H1 (cell line): ENCODE measurements at regions not wholly inside any gene's neighbourhood (a gene's known extent, or its start where the extent isn't known, plus 50 kb on each side); places are given as distances from the start of the nearest gene placed in this dataset.

Experiments used
- CTCF ChIA-PET: fragments of 300-600 bp; sonication (Branson Sonifier 250); formaldehyde crosslinking; loops from one replicate; lab custom pipeline; 2021; ENCODE audit not compliant: partially characterized antibody; lab: Charles Lee
- POLR2A ChIA-PET: fragments of 300-600 bp; sonication (Branson Sonifier 250); formaldehyde crosslinking; loops from one replicate; lab custom pipeline; 2021; ENCODE audit warnings: inconsistent platforms; ENCODE audit not compliant: partially characterized antibody; lab: Charles Lee
- DNase-seq, 2 experiments: peaks; one replicate each; pipeline versions ENCODE4 v3.0.0 to v3.0.0-alpha.2; 2010 to 2022; ENCODE audit warnings: low spot score in 2 of 2, low read depth in 1 of 2, mixed read lengths in 1 of 2
- FAIRE-seq: peaks from 2 replicates; lab custom pipeline; 2011; peaks lifted over from hg19 to GRCh38; lab: Jason Lieb, UNC
- H2AFZ ChIP-seq: 2 replicates; pipeline ENCODE4 v1.8.1; 2012; ENCODE audit warnings: low read length, inconsistent platforms
- H2AK5ac ChIP-seq: 2 replicates; pipeline ENCODE4 v1.6.1; 2013; ENCODE audit warnings: low read depth, low read length
- H2BK120ac ChIP-seq: replicated peaks from 2 replicates; pipeline ENCODE3; 2013; ENCODE audit warnings: low read depth, low read length, inconsistent platforms
- H2BK12ac ChIP-seq: 2 replicates; pipeline ENCODE4 v1.6.1; 2013; ENCODE audit warnings: low read depth, low read length
- H2BK15ac ChIP-seq: 2 replicates; pipeline ENCODE4 v1.6.1; 2013; ENCODE audit warnings: low read length
- H2BK20ac ChIP-seq: 2 replicates; pipeline ENCODE4 v1.6.1; 2013; ENCODE audit warnings: low read length
- H2BK5ac ChIP-seq: 2 replicates; pipeline ENCODE4 v1.6.1; 2013; ENCODE audit warnings: low read depth, low read length
- H3K14ac ChIP-seq: 2 replicates; pipeline ENCODE4 v1.6.1; 2013; ENCODE audit warnings: inconsistent platforms; ENCODE audit not compliant: insufficient read length
- H3K18ac ChIP-seq: 2 replicates; pipeline ENCODE4 v1.6.1; 2013; ENCODE audit warnings: low read length; ENCODE audit errors: extremely low read depth
- H3K23ac ChIP-seq: 2 replicates; pipeline ENCODE4 v1.6.1; 2013; ENCODE audit warnings: inconsistent platforms; ENCODE audit not compliant: insufficient read length
- H3K23me2 ChIP-seq: 2 replicates; pipeline ENCODE4 v1.6.1; 2013; ENCODE audit warnings: low read depth, low read length
- H3K27ac ChIP-seq: 2 replicates; pipeline ENCODE4 v1.6.1; 2011; ENCODE audit warnings: low read depth, low read length, inconsistent platforms
- H3K27me3 ChIP-seq, 4 experiments: replicated peaks in 1 of 4; 1 replicate in 1 of 4; 2 replicates in 3 of 4; pipeline versions ENCODE4 v1.6.1 to v1.8.1; 2011 to 2013; ENCODE audit warnings: low read length in 3 of 4, mild to moderate bottlenecking in 3 of 4, inconsistent platforms in 2 of 4, mixed read lengths in 2 of 4, moderate library complexity in 1 of 4; ENCODE audit not compliant: control insufficient read depth in 3 of 4, insufficient read depth in 3 of 4; ENCODE audit errors: extremely low read depth in 1 of 4
- H3K36me3 ChIP-seq, 4 experiments: 2 replicates each; pipeline versions ENCODE4 v1.6.1 to v1.8.1; 2011 to 2013; ENCODE audit warnings: mild to moderate bottlenecking in 4 of 4, low read length in 3 of 4, moderate library complexity in 2 of 4, control low read depth in 1 of 4, inconsistent platforms in 1 of 4; ENCODE audit not compliant: insufficient read depth in 4 of 4, control insufficient read depth in 2 of 4
- H3K4ac ChIP-seq: replicated peaks from 2 replicates; pipeline ENCODE3; 2013; ENCODE audit warnings: low read length, low read depth, mixed read lengths, inconsistent platforms; ENCODE audit not compliant: insufficient read length
- H3K4me1 ChIP-seq, 4 experiments: replicated peaks in 1 of 4; 1 replicate in 1 of 4; 2 replicates in 3 of 4; pipeline versions ENCODE4 v1.6.1 to v1.8.1; 2011 to 2013; ENCODE audit warnings: low read length in 3 of 4, inconsistent platforms in 2 of 4, mixed read lengths in 1 of 4; ENCODE audit not compliant: insufficient read depth in 4 of 4, control insufficient read depth in 3 of 4
- H3K4me2 ChIP-seq, 2 experiments: 2 replicates each; pipeline versions ENCODE4 v1.6.1 to v1.8.1; 2011 to 2013; ENCODE audit warnings: low read depth in 2 of 2, low read length in 2 of 2, control low read depth in 1 of 2, inconsistent platforms in 1 of 2, mild to moderate bottlenecking in 1 of 2; ENCODE audit not compliant: insufficient read depth in 1 of 2
- H3K4me3 ChIP-seq, 4 experiments: fragments of 200-600, 300-600 bp in 1 of 4; sonication (generic), shearing (Covaris generic), sonication (Bioruptor Twin) in 1 of 4; 2 replicates each; pipeline versions ENCODE4 v1.5.1 to v1.8.1; 2011 to 2016; ENCODE audit warnings: low read length in 4 of 4, low read depth in 3 of 4, control low read depth in 2 of 4, inconsistent platforms in 2 of 4, mild to moderate bottlenecking in 2 of 4, mixed read lengths in 1 of 4, moderate library complexity in 1 of 4; ENCODE audit not compliant: insufficient read depth in 2 of 4; ENCODE audit errors: extremely low read depth in 1 of 4
- H3K56ac ChIP-seq: replicated peaks from 2 replicates; pipeline ENCODE3; 2013; ENCODE audit warnings: low read depth, mild to moderate bottlenecking, mixed read lengths, low read length, inconsistent platforms; ENCODE audit not compliant: insufficient read length
- H3K79me1 ChIP-seq: 2 replicates; pipeline ENCODE4 v1.6.1; 2013; ENCODE audit warnings: low read depth, low read length, control low read depth
- H3K79me2 ChIP-seq, 2 experiments: 2 replicates each; pipeline versions ENCODE4 v1.6.1 to v1.8.1; 2012 to 2013; ENCODE audit warnings: low read length in 2 of 2, mild to moderate bottlenecking in 2 of 2, inconsistent platforms in 1 of 2; ENCODE audit not compliant: insufficient read depth in 2 of 2, control insufficient read depth in 1 of 2
- H3K9ac ChIP-seq, 4 experiments: replicated peaks in 1 of 4; 1 replicate in 1 of 4; 2 replicates in 3 of 4; pipeline versions ENCODE4 v1.6.1 to v1.8.1; 2011 to 2013; ENCODE audit warnings: low read depth in 3 of 4, low read length in 3 of 4, control low read depth in 2 of 4, mild to moderate bottlenecking in 2 of 4, moderate library complexity in 2 of 4, inconsistent platforms in 1 of 4; ENCODE audit errors: extremely low read depth in 1 of 4
- H3K9me3 ChIP-seq, 2 experiments: 2 replicates each; pipeline versions ENCODE4 v1.6.1 to v1.8.1; 2012 to 2013; ENCODE audit warnings: mild to moderate bottlenecking in 2 of 2, moderate library complexity in 2 of 2, control low read depth in 1 of 2, inconsistent platforms in 1 of 2, low read depth in 1 of 2, low read length in 1 of 2, mixed read lengths in 1 of 2; ENCODE audit not compliant: insufficient read depth in 2 of 2
- H4K20me1 ChIP-seq, 2 experiments: replicated peaks in 1 of 2; 2 replicates each; pipeline versions ENCODE3 to v1.8.1; 2011 to 2013; ENCODE audit warnings: inconsistent platforms in 2 of 2, low read length in 2 of 2, mild to moderate bottlenecking in 1 of 2; ENCODE audit not compliant: insufficient read depth in 2 of 2, control insufficient read depth in 1 of 2
- H4K5ac ChIP-seq: 2 replicates; pipeline ENCODE4 v1.6.1; 2013; ENCODE audit warnings: low read length, low read depth, mixed read lengths, inconsistent platforms; ENCODE audit not compliant: insufficient read length
- H4K8ac ChIP-seq: 2 replicates; pipeline ENCODE4 v1.8.0; 2013; ENCODE audit warnings: mild to moderate bottlenecking, moderate library complexity, low read length, inconsistent platforms; ENCODE audit not compliant: insufficient read depth; ENCODE audit errors: extremely low read depth
- H4K91ac ChIP-seq: replicated peaks from 2 replicates; pipeline ENCODE3; 2013; ENCODE audit warnings: low read length, mixed read lengths, inconsistent platforms; ENCODE audit not compliant: insufficient read length
- CHD1 ChIP-seq: IDR thresholded peaks from 2 replicates; pipeline ENCODE4 v1.6.1; 2012; ENCODE audit warnings: low read depth, low read length, improper control_type of control experiment
- EZH2 ChIP-seq: fragments of 200-600 bp; sonication (generic); IDR thresholded peaks from 2 replicates; pipeline ENCODE4 v1.7.1; 2012; ENCODE audit warnings: low read depth, mild to moderate bottlenecking, moderate library complexity, low read length, inconsistent platforms; ENCODE audit not compliant: severe bottlenecking
- GTF2F1 ChIP-seq: IDR thresholded peaks from 2 replicates; pipeline ENCODE4 v1.6.1; 2012; ENCODE audit warnings: low read depth, low read length, improper control_type of control experiment, borderline replicate concordance
- KDM5A ChIP-seq: fragments of 200-600 bp; IDR thresholded peaks from 2 replicates; pipeline ENCODE4 v1.7.1; 2012; ENCODE audit warnings: mild to moderate bottlenecking, low read length, inconsistent platforms, mixed read lengths
- PHF8 ChIP-seq: fragments of 200-600 bp; sonication (generic); conservative IDR thresholded peaks from 2 replicates; pipeline ENCODE4 v1.7.1; 2012; ENCODE audit warnings: low read depth, mild to moderate bottlenecking, inconsistent platforms, low read length, moderate library complexity
- POLR2A ChIP-seq, 2 experiments: IDR thresholded peaks; 1 replicate in 1 of 2; 2 replicates in 1 of 2; pipeline ENCODE4 v1.6.1; 2011; ENCODE audit warnings: low read depth in 2 of 2, low read length in 2 of 2, mild to moderate bottlenecking in 2 of 2; ENCODE audit errors: control extremely low read depth in 1 of 2
- RFX5 ChIP-seq: IDR thresholded peaks from 2 replicates; pipeline ENCODE4 v1.6.1; 2011; ENCODE audit warnings: low read depth, low read length, improper control_type of control experiment, borderline replicate concordance
- SAP30 ChIP-seq: fragments of 300-600 bp; sonication (generic); IDR thresholded peaks from 2 replicates; pipeline ENCODE4 v1.7.1; 2012; ENCODE audit warnings: low read length, moderate library complexity, mild to moderate bottlenecking, inconsistent platforms; ENCODE audit not compliant: insufficient read depth, insufficient replicate concordance
- SP1 ChIP-seq: IDR thresholded peaks from 2 replicates; pipeline ENCODE4 v1.6.1; 2011; ENCODE audit warnings: low read depth, low read length
- TAF7 ChIP-seq: optimal IDR thresholded peaks from 2 replicates; pipeline ENCODE3; 2011; ENCODE audit warnings: low read depth, mild to moderate bottlenecking, inconsistent platforms, low read length, moderate library complexity, borderline replicate concordance
- ZNF274 ChIP-seq: IDR thresholded peaks from 2 replicates; pipeline ENCODE4 v1.7.0; 2012; ENCODE audit warnings: low read length, borderline replicate concordance; ENCODE audit errors: extremely low read depth
- WGBS, 2 experiments: shearing (Covaris generic) in 1 of 2; methylation state at CpG; one replicate each; pipeline versions ENCODE4 v1.1.6 to v1.1.7; 2013 to 2015; ENCODE audit warnings: low lambda C conversion rate in 2 of 2, mixed read lengths in 2 of 2, inconsistent platforms in 1 of 2, low coverage in 1 of 2, missing lambda C conversion rate in 1 of 2; ENCODE audit not compliant: insufficient replicate concordance in 2 of 2, insufficient coverage in 1 of 2, insufficient read length in 1 of 2; ENCODE audit errors: extremely low coverage in 1 of 2, missing lambda C conversion rate in 1 of 2; 5-methylcytosine and 5-hydroxymethylcytosine counted together

- Histone ChIP-seq H3K4me2 (no peak overlapping the region), H3K79me2 (no peaks in the 10 kb centered on the region), H3K18ac (no peak overlapping the region), H2BK20ac (no peak overlapping the region), H4K91ac (no peak overlapping the region), H4K8ac (no peak overlapping the region), H4K20me1 (no peaks in the 10 kb centered on the region), H3K27me3 (peaks cover 9 to 44% (median 31%) of the 10 kb centered on the region in 4 experiments; a peak in 6 of 7 replicates), H2BK5ac (no peak overlapping the region), H2BK15ac (no peak overlapping the region), H3K23me2 (peaks cover 17% of the 10 kb centered on the region), H2AFZ (no peak overlapping the region), H3K36me3 (no peaks in the 10 kb centered on the region), H2BK120ac (no peak overlapping the region), H3K14ac (no peak overlapping the region), H3K23ac (no peak overlapping the region), H2AK5ac (no peak overlapping the region), H3K9me3 (no peaks in the 10 kb centered on the region), H3K9ac (no peak overlapping the region), H3K79me1 (no peaks in the 10 kb centered on the region), H2BK12ac (no peak overlapping the region), H3K27ac (no peak overlapping the region), H4K5ac (no peak overlapping the region), H3K4me1 (peaks cover 4 to 18% (median 9%) of the 10 kb centered on the region in 4 experiments; a peak in 5 of 7 replicates), H3K4me3 (no peak overlapping the region), H3K4ac (no peak overlapping the region), H3K56ac (no peak overlapping the region)
- WGBS, 2 experiments = 83% methylated on average over 10 of the region's 10 CpGs; no CpG with 5 or more reads in 1 of the 2 experiments
- DNase-seq (no peak), FAIRE-seq (no peak)
- POLR2A ChIA-PET = interaction anchor here (1.6 kb wide), 1 partner anchor 97 kb away, joined by 4 read pairs; the partner anchor contains the start of gene ZNF410
- CTCF ChIA-PET = interaction anchor here (0.7 to 2.1 kb wide), 3 partner anchors 15 to 50 kb away, joined by 3 to 12 read pairs (median 4); no protein-coding TSS in a partner anchor
- TF ChIP-seq CHD1 = no peak
- no peak for TF ChIP-seq TAF7
- TF ChIP-seq GTF2F1 = no peak
- TF ChIP-seq SAP30 = no peak
- no peak for TF ChIP-seq RFX5
- no peak for TF ChIP-seq PHF8
- no peak for TF ChIP-seq ZNF274
- no peak for TF ChIP-seq SP1
- no peak for TF ChIP-seq KDM5A
- no peak for TF ChIP-seq POLR2A (IDR thresholded peaks at IDR 0.05; ENCODE audit: control extremely low read depth in 1 of 2, low read depth in 2 of 2, low read length in 2 of 2)
- no peak for TF ChIP-seq EZH2
Observed at GRCh38 chr14:73789989-73790581, 61.5 kb upstream of the PTGR2 start.
